ENCODE measurements at regions not wholly inside any gene's neighbourhood (a gene's known extent, or its start where the extent isn't known, plus 50 kb on each side); places are given as distances from the start of the nearest gene placed in this dataset.
"Not testable (repeated sequence)": the region's sequence is repeated elsewhere in the genome, so short reads cannot be mapped to it uniquely, and the experiment has no call there.

DNA sequence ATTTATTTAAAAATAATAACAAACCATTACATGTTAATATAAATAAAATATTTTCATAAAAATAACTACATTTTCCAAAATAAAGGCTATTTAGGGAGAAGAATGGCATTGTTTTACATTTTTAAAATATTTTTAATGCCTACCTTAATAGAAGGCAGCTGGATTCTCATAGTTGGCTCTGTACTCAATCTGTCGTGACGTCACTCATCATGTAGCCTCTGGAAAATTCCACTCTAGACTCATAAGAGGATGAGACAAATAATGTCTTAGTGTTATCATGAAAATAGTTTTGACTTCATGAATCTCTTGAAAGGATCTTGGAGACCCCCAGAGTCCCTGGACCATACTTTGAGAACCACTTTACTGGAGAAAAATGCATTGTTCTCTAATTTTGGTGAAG lies 93.1 kb downstream of the NXNL2 start:
- no peak overlapping the region for H3K4me3 Mint-ChIP-seq
- no peaks in the 10 kb centered on the region for H3K27me3 Mint-ChIP-seq (ENCODE audit: low read depth)
- no peaks in the 10 kb centered on the region for H3K4me1 Mint-ChIP-seq
- no peak for DNase-seq (ENCODE audit: low spot score in 2 of 2, unreplicated experiment in 2 of 2)
- TF ChIP-seq, protein P1, sequence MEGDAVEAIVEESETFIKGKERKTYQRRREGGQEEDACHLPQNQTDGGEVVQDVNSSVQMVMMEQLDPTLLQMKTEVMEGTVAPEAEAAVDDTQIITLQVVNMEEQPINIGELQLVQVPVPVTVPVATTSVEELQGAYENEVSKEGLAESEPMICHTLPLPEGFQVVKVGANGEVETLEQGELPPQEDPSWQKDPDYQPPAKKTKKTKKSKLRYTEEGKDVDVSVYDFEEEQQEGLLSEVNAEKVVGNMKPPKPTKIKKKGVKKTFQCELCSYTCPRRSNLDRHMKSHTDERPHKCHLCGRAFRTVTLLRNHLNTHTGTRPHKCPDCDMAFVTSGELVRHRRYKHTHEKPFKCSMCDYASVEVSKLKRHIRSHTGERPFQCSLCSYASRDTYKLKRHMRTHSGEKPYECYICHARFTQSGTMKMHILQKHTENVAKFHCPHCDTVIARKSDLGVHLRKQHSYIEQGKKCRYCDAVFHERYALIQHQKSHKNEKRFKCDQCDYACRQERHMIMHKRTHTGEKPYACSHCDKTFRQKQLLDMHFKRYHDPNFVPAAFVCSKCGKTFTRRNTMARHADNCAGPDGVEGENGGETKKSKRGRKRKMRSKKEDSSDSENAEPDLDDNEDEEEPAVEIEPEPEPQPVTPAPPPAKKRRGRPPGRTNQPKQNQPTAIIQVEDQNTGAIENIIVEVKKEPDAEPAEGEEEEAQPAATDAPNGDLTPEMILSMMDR (IDR thresholded peaks at IDR 0.05; ENCODE audit: unreplicated experiment) = no peak
- H3K27ac Mint-ChIP-seq = no peak overlapping the region
- H3K36me3 Mint-ChIP-seq = no peaks in the 10 kb centered on the region
- H3K9me3 Mint-ChIP-seq = peaks cover 35% of the 10 kb centered on the region

DNA sequence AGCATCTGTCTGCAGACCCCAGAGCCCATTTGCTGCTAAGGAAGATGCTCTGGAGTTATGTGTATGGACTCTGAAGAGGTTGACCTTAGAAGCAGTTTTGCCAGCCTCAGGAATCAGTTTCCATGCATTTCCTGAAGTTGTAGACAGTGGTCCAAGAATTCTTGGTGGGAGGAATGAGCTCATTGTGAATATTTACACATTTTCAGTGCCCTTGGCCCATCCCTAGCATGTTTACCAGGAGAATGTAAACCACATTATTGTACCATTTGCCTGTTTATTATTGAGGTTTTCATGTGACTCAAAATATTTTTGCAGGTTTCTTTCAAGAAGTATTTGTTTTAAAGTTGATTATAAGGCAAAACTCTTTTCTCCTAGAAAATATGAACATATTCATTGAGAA lies 93.8 kb downstream of the NXNL2 start:
- TF ChIP-seq, protein P1 (IDR thresholded peaks at IDR 0.05; ENCODE audit: unreplicated experiment) = no peak
- Mint-ChIP-seq H3K27ac (no peak overlapping the region), H3K27me3 (ENCODE audit: low read depth) (no peaks in the 10 kb centered on the region), H3K36me3 (no peaks in the 10 kb centered on the region), H3K9me3 (peaks cover 38% of the 10 kb centered on the region), H3K4me3 (no peak overlapping the region), H3K4me1 (no peaks in the 10 kb centered on the region)
- DNase-seq (ENCODE audit: low spot score in 2 of 2, unreplicated experiment in 2 of 2) = no peak

DNA sequence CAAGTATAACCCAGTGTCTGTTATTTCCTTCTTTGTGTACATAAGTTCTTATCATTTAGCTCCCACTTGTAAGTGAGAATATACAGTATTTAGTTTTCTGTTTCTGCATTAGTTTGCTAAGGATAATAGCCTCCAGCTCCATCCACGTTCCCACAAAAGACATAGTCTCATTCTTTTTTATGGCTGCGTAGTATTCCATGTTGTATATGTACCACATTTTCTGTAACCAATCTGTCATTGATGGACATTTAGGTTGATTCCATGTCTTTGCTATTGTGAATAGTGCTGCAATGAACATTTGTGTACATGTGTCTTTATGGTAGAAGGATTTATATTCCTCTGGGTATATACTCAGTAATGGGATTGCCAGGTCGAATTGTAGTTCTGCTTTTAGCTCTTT lies 95.6 kb downstream of the NXNL2 start:
- not testable (repeated sequence) for DNase-seq (ENCODE audit: low spot score in 2 of 2, unreplicated experiment in 2 of 2); H3K4me1 Mint-ChIP-seq; H3K36me3 Mint-ChIP-seq; H3K27ac Mint-ChIP-seq; H3K4me3 Mint-ChIP-seq; H3K27me3 Mint-ChIP-seq (ENCODE audit: low read depth)
- peaks cover 45% of the 10 kb centered on the region for H3K9me3 Mint-ChIP-seq

DNA sequence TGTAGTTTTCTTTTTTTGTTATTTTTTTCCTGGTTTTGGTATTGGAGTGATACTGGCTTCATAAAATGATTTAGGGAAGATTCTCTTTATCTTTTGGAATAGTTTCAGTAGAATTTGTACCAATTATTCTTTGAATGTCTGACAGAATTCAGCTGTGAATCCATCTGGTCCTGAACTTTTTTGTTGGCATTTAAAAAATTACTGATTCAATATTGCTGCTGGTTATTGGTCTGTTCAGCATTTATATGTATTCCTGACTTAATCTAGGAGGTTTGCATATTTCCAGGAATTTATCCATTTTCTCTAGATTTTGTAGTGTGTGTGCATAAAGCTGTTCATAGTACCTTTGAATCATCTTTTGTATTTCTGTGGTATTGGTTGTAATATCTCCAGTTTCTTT lies 100.2 kb downstream of the NXNL2 start:
- peaks cover 65% of the 10 kb centered on the region for H3K9me3 Mint-ChIP-seq
- DNase-seq (ENCODE audit: low spot score in 2 of 2, unreplicated experiment in 2 of 2) = no peak
- H3K27ac Mint-ChIP-seq = no peak overlapping the region
- H3K4me3 Mint-ChIP-seq = no peak overlapping the region
- no peaks in the 10 kb centered on the region for H3K4me1 Mint-ChIP-seq
- no peaks in the 10 kb centered on the region for H3K27me3 Mint-ChIP-seq (ENCODE audit: low read depth)
- TF ChIP-seq, protein P1 (IDR thresholded peaks at IDR 0.05; ENCODE audit: unreplicated experiment) = no peak
- H3K36me3 Mint-ChIP-seq = no peaks in the 10 kb centered on the region

DNA sequence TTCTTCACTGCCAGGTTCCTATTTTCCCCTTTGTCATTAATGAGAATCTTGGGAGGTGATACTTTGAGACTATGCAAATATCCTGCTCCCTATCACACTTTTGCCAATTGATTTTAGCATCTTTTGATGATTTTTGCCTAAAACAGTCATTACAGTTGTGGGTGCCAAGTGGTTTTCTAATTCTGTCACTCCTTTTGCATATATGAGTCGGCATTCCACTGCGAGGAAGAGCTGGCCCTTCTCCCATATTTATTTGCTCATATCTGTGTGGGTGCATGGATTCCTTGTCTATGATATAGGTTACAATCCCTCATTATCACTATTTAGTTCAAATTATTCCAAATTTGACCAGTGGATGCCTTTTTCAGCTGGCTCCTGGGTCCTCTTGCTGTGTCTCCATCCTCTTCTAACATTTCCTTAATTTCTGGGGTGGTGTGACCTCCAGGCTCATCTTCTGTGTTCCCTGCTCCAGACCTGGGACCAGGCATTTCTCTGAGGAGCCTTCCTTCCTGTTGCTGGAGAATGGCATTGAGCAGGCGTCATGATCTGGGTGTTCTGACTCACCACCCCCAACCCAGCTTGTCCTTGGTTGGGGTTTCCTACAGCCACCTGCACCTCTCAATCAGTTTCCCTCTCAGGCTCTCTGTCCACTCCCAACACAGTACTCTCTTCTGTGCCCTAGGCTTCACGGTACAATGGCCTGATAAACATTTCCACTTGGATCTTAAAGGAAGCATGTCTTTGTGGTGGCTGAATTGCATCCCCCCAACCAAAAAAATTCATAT lies 106.7 kb downstream of the NXNL2 start:
- H3K27ac Mint-ChIP-seq = no peak overlapping the region
- H3K9me3 Mint-ChIP-seq = peaks cover 16% of the 10 kb centered on the region
- no peak overlapping the region for H3K4me3 Mint-ChIP-seq
- TF ChIP-seq, protein P1 (IDR thresholded peaks at IDR 0.05; ENCODE audit: unreplicated experiment) = no peak
- no peaks in the 10 kb centered on the region for H3K36me3 Mint-ChIP-seq
- H3K27me3 Mint-ChIP-seq (ENCODE audit: low read depth) = peaks cover 6% of the 10 kb centered on the region
- H3K4me1 Mint-ChIP-seq = peaks cover 3% of the 10 kb centered on the region
- no peak for DNase-seq (ENCODE audit: low spot score in 2 of 2, unreplicated experiment in 2 of 2)

DNA sequence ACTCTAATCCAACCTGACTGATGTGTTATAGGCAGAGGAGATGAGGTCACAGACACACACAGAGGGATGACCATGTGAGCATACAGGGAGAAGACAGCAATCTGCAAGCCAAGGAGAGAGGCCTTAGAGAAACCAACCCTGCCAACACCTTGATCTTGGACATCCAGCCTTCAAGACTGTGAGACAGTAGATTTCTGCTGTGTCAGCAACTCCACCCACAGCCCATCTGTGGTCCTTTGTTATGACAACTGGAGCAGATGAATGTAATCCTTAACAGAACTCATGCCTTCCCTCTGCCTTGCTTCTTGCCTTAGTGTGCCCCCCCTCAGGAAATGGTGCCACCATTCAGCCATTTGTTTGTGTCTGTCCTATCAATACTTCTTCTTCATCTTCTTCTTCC lies 107.4 kb downstream of the NXNL2 start:
- DNase-seq (ENCODE audit: low spot score in 2 of 2, unreplicated experiment in 2 of 2) = no peak
- H3K4me1 Mint-ChIP-seq = peaks cover 3% of the 10 kb centered on the region
- peaks cover 6% of the 10 kb centered on the region for H3K27me3 Mint-ChIP-seq (ENCODE audit: low read depth)
- no peak overlapping the region for H3K4me3 Mint-ChIP-seq
- peaks cover 10% of the 10 kb centered on the region for H3K9me3 Mint-ChIP-seq
- TF ChIP-seq, protein P1 (IDR thresholded peaks at IDR 0.05; ENCODE audit: unreplicated experiment) = no peak
- no peak overlapping the region for H3K27ac Mint-ChIP-seq
- H3K36me3 Mint-ChIP-seq = no peaks in the 10 kb centered on the region
